Keratinocyte (primary cell): ENCODE measurements at regions not wholly inside any gene's neighbourhood (a gene's known extent, or its start where the extent isn't known, plus 50 kb on each side); places are given as distances from the start of the nearest gene placed in this dataset.
A peak's percentile ranks its signal among the peaks of the same experiment; 100 is the strongest.

Source experiments
- DNase-seq: peaks from one replicate; pipeline ENCODE4 v3.0.0-alpha.2; 2011; ENCODE audit warnings: low read depth, missing footprints, low spot score
- FAIRE-seq: peaks from 2 replicates; lab custom pipeline; 2011; peaks lifted over from hg19 to GRCh38; lab: Jason Lieb, UNC
- H2AFZ ChIP-seq: 2 replicates; pipeline ENCODE4 v1.6.0; 2012; ENCODE audit warnings: low read length, control low read depth, inconsistent platforms; ENCODE audit not compliant: control insufficient read depth
- H3K27ac ChIP-seq: 2 replicates; pipeline ENCODE4 v1.5.1; 2011; ENCODE audit warnings: low read length; ENCODE audit not compliant: control insufficient read depth, insufficient read depth
- H3K27me3 ChIP-seq: 3 replicates; pipeline ENCODE4 v1.6.0; 2011; ENCODE audit warnings: low read length; ENCODE audit not compliant: control insufficient read depth, insufficient read depth; ENCODE audit errors: extremely low read depth
- H3K36me3 ChIP-seq, 2 experiments: 2 replicates in 1 of 2; 3 replicates in 1 of 2; pipeline ENCODE4 v1.5.1; 2011; ENCODE audit warnings: low read length in 2 of 2, mild to moderate bottlenecking in 1 of 2; ENCODE audit not compliant: control insufficient read depth in 2 of 2, insufficient read depth in 2 of 2; ENCODE audit errors: extremely low read depth in 1 of 2
- H3K4me1 ChIP-seq: 3 replicates; pipeline ENCODE4 v1.5.1; 2011; ENCODE audit warnings: low read length; ENCODE audit not compliant: control insufficient read depth, insufficient read depth; ENCODE audit errors: extremely low read depth
- H3K4me2 ChIP-seq: 3 replicates; pipeline ENCODE4 v1.6.0; 2011; ENCODE audit warnings: low read depth, low read length; ENCODE audit not compliant: control insufficient read depth, insufficient read depth; ENCODE audit errors: extremely low read depth
- H3K4me3 ChIP-seq, 3 experiments: fragments of 200-600 bp in 1 of 3; sonication (generic) in 1 of 3; 2 replicates in 2 of 3; 3 replicates in 1 of 3; pipeline ENCODE4 v1.5.1; 2011 to 2016; ENCODE audit warnings: low read length in 3 of 3, mild to moderate bottlenecking in 3 of 3, control low read depth in 2 of 3, inconsistent platforms in 1 of 3, low read depth in 1 of 3, mixed read lengths in 1 of 3, mixed run types in 1 of 3, moderate library complexity in 1 of 3; ENCODE audit not compliant: control insufficient read depth in 2 of 3, insufficient read depth in 2 of 3; ENCODE audit errors: extremely low read depth in 1 of 3
- H3K79me2 ChIP-seq: 2 replicates; pipeline ENCODE4 v1.6.0; 2012; ENCODE audit warnings: low read length; ENCODE audit not compliant: control insufficient read depth, insufficient read depth
- H3K9ac ChIP-seq: 3 replicates; pipeline ENCODE4 v1.6.0; 2011; ENCODE audit warnings: low read length; ENCODE audit not compliant: control insufficient read depth, insufficient read depth; ENCODE audit errors: extremely low read depth
- H3K9me1 ChIP-seq: 3 replicates; pipeline ENCODE4 v1.6.0; 2011; ENCODE audit warnings: low read length; ENCODE audit not compliant: control insufficient read depth, insufficient read depth; ENCODE audit errors: extremely low read depth
- H3K9me3 ChIP-seq: 2 replicates; pipeline ENCODE4 v1.5.1; 2012; ENCODE audit warnings: low read depth, low read length; ENCODE audit not compliant: control insufficient read depth
- H4K20me1 ChIP-seq: 3 replicates; pipeline ENCODE4 v1.6.0; 2011; ENCODE audit warnings: low read length; ENCODE audit not compliant: control insufficient read depth, insufficient read depth; ENCODE audit errors: extremely low read depth
- EZH2 ChIP-seq: IDR thresholded peaks from one replicate; pipeline ENCODE4 v1.6.1; 2012; ENCODE audit warnings: inconsistent platforms, mild to moderate bottlenecking, low read length, moderate library complexity
- dilution Hi-C: fragments of 300-500 bp; cut with MboI; formaldehyde crosslinking; loops from one replicate; pipeline ENCODE4 v1.7.0; 2020; ENCODE audit warnings: low sequenced_read_pairs; ENCODE audit not compliant: extremely low pct_ligation_motif_present
- TF ChIP-seq, protein P1 (sequence below), 3 experiments: IDR thresholded peaks in 1 of 3; conservative IDR thresholded peaks in 1 of 3; optimal IDR thresholded peaks in 1 of 3; 2 replicates in 2 of 3; 3 replicates in 1 of 3; pipeline versions ENCODE3 to v1.5.1; 2011; ENCODE audit warnings: low read length in 3 of 3, mild to moderate bottlenecking in 3 of 3, moderate library complexity in 2 of 3, control low read depth in 1 of 3, inconsistent platforms in 1 of 3; ENCODE audit not compliant: insufficient read depth in 2 of 3; ENCODE audit errors: extremely low read depth in 1 of 3

DNA sequence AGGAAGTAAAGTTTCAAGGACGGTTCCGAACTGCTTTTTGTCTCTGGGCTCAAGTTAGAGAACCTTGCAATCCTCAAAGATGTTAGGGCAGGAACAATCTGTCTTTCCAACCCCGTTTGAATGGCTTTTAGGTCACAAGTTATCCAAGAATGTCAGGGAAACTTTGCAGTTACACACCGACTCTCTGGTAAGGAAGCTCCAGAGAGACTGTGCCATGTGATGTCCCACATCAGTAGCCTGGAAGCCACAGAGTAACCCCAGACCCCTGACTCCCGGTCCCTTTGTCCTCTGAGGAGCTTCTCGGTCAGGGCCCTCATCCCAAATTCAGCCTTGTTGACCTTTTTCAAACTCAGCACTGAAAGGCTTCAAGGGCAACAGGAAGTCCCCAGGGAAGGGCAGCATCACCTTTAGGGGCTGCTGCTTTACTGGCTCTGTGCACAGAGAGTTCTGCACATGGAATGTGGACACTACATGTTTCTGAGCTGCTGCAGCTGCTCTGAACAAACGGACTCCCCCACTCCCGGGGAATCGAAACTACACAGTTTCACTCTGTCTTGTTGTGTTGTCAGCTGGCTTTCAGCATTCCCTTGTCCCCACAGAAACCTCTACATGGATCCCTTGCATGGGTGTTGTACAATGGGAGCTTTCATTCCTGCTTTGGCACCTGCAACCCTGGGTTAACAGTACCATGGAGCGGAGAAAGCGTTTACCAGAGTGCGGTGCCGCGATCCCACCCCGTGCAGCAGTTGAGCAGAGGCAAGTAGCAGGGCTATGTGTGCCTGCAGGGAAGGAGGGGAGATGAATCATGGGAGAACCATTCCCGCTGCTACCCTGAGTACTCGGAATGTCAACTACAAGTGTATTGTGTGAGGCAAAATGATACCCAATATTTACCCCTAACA is 408.2 kb upstream of the THBS1 start:
- no peaks in the 10 kb centered on the region for H3K79me2 ChIP-seq
- H3K9ac ChIP-seq, result peak overlapping the region; percentile 38
- DNase-seq (no peak), FAIRE-seq (peak; percentile 23)
- dilution Hi-C loops, result no loop called here
- H2AFZ ChIP-seq, result peak overlapping the region; percentile 32
- peak overlapping the region; percentile 2 for H3K4me2 ChIP-seq
- peak overlapping the region; percentile 74 for H3K27ac ChIP-seq
- no peaks in the 10 kb centered on the region for H3K36me3 ChIP-seq
- no peaks in the 10 kb centered on the region for H3K9me3 ChIP-seq
- TF ChIP-seq, protein P1, sequence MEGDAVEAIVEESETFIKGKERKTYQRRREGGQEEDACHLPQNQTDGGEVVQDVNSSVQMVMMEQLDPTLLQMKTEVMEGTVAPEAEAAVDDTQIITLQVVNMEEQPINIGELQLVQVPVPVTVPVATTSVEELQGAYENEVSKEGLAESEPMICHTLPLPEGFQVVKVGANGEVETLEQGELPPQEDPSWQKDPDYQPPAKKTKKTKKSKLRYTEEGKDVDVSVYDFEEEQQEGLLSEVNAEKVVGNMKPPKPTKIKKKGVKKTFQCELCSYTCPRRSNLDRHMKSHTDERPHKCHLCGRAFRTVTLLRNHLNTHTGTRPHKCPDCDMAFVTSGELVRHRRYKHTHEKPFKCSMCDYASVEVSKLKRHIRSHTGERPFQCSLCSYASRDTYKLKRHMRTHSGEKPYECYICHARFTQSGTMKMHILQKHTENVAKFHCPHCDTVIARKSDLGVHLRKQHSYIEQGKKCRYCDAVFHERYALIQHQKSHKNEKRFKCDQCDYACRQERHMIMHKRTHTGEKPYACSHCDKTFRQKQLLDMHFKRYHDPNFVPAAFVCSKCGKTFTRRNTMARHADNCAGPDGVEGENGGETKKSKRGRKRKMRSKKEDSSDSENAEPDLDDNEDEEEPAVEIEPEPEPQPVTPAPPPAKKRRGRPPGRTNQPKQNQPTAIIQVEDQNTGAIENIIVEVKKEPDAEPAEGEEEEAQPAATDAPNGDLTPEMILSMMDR (optimal IDR thresholded peaks at IDR 0.05 in 1 of 3, IDR thresholded peaks at IDR 0.05 in 1 of 3, conservative IDR thresholded peaks at IDR 0.05 in 1 of 3; ENCODE audit: extremely low read depth in 1 of 3, insufficient read depth in 2 of 3, low read length in 3 of 3), result no peak
- TF ChIP-seq EZH2, result no peak
- H3K4me1 ChIP-seq, result peaks cover 34% of the 10 kb centered on the region
- H3K27me3 ChIP-seq, result no peaks in the 10 kb centered on the region
- H3K9me1 ChIP-seq, result no peaks in the 10 kb centered on the region
- no peaks in the 10 kb centered on the region for H4K20me1 ChIP-seq
- H3K4me3 ChIP-seq, result no peak overlapping the region

DNA sequence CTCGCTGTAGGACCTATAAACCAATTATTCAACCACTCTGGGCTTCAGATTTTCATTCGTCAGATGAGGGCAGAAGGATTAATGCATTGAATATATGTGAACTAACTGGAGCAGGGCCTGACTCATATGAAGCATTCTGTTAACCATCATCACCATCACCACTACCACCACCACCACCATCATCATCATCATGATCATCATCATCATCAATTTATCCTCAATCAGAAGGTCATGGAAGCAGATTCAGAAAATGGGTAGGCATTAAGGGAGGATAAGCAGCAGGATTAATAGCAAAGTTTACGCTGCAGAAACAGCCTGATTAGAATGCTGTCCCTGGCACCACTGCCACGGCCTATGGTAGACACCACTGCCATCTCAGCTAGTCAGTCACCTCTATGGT is 407.5 kb upstream of the THBS1 start:
- H3K4me1 ChIP-seq, result peaks cover 41% of the 10 kb centered on the region
- no peak overlapping the region for H3K4me2 ChIP-seq
- H3K36me3 ChIP-seq, result no peaks in the 10 kb centered on the region
- no peaks in the 10 kb centered on the region for H3K27me3 ChIP-seq
- TF ChIP-seq EZH2, result no peak
- TF ChIP-seq, protein P1 (optimal IDR thresholded peaks at IDR 0.05 in 1 of 3, IDR thresholded peaks at IDR 0.05 in 1 of 3, conservative IDR thresholded peaks at IDR 0.05 in 1 of 3; ENCODE audit: extremely low read depth in 1 of 3, insufficient read depth in 2 of 3, low read length in 3 of 3), result no peak
- no peak overlapping the region for H3K27ac ChIP-seq
- H3K9me3 ChIP-seq, result no peaks in the 10 kb centered on the region
- no peak overlapping the region for H2AFZ ChIP-seq
- no peaks in the 10 kb centered on the region for H3K9me1 ChIP-seq
- H4K20me1 ChIP-seq, result no peaks in the 10 kb centered on the region
- DNase-seq (no peak), FAIRE-seq (no peak)
- H3K4me3 ChIP-seq, result no peak overlapping the region
- H3K79me2 ChIP-seq, result no peaks in the 10 kb centered on the region
- H3K9ac ChIP-seq, result no peak overlapping the region
- dilution Hi-C loops, result no loop called here
